ENCODE measurements at regions not wholly inside any gene's neighbourhood (a gene's known extent, or its start where the extent isn't known, plus 50 kb on each side); places are given as distances from the start of the nearest gene placed in this dataset.

DNA sequence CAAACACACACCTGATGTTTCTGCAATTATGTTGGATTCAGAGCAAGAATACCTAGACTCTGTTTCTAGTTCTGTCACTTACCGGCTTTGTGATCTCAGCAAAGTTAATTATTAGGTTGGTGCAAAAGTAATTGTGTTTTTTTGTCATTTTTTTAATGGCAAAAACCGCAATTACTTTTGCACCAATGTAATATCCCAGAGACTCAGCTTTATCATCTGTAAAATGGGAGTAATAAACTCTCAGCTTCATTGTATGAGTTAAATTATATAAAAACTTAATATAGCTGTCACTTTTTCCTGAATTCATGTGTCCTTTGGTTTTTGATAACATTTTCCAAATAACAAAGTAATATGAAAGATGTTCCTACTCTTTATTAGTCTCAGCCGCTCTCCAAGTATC is 251.7 kb downstream of the TRIB2 start:
- no peak overlapping the region for H3K4me3 ChIP-seq (ENCODE audit: low read depth in 1 of 2, low read length in 2 of 2)
- no peak for TF ChIP-seq EZH2 (IDR thresholded peaks at IDR 0.05; ENCODE audit: borderline replicate concordance, low read depth, low read length, severe bottlenecking)
- TF ChIP-seq, protein P1, sequence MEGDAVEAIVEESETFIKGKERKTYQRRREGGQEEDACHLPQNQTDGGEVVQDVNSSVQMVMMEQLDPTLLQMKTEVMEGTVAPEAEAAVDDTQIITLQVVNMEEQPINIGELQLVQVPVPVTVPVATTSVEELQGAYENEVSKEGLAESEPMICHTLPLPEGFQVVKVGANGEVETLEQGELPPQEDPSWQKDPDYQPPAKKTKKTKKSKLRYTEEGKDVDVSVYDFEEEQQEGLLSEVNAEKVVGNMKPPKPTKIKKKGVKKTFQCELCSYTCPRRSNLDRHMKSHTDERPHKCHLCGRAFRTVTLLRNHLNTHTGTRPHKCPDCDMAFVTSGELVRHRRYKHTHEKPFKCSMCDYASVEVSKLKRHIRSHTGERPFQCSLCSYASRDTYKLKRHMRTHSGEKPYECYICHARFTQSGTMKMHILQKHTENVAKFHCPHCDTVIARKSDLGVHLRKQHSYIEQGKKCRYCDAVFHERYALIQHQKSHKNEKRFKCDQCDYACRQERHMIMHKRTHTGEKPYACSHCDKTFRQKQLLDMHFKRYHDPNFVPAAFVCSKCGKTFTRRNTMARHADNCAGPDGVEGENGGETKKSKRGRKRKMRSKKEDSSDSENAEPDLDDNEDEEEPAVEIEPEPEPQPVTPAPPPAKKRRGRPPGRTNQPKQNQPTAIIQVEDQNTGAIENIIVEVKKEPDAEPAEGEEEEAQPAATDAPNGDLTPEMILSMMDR (IDR thresholded peaks at IDR 0.05; ENCODE audit: borderline replicate concordance, extremely low read depth, low read length, poor library complexity, severe bottlenecking) = no peak
- no peak overlapping the region; the same call in 1 of the 2 replicates for H3K27ac ChIP-seq (ENCODE audit: low read length)

DNA sequence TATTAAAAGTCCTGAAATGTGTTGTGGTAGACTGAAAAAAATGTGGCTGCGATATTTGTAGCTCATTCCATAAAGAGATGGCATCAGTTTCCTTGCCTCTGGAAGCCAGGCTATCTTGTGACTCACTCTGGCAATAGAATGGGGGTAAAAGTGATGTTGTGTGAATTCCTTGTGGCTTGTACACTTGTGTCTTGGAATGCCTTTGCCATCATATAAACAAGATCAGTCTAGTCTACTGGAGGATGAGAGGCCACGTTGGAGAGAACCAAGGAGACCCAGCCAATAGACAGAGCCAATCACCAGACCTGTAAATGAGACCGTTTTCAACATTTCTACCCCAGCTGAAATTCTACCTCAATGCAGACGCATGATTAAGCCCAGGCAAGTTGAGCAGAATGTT is 254.1 kb downstream of the TRIB2 start:
- Histone ChIP-seq H4K20me1 (ENCODE audit: insufficient read depth, low read length) (no peaks in the 10 kb centered on the region), H3K27me3 (ENCODE audit: insufficient read depth, low read length, poor library complexity) (no peaks in the 10 kb centered on the region), H3K79me2 (ENCODE audit: insufficient read depth, low read length) (no peaks in the 10 kb centered on the region), H3K9ac (ENCODE audit: low read depth, low read length) (no peak overlapping the region), H3K4me1 (ENCODE audit: insufficient read depth, low read length) (peaks cover 26% of the 10 kb centered on the region), H3K4me2 (ENCODE audit: insufficient read depth, low read length) (no peak overlapping the region), H3K36me3 (ENCODE audit: insufficient read depth, low read length) (no peaks in the 10 kb centered on the region), H3K27ac (ENCODE audit: low read length) (no peak overlapping the region), H2AFZ (ENCODE audit: low read depth, low read length) (0 out of 2 replicates have a peak overlapping the region, but pooled peaks have one; percentile 8), H3K9me3 (ENCODE audit: insufficient read depth, low read length, severe bottlenecking) (peaks cover 4% of the 10 kb centered on the region), H3K4me3 (ENCODE audit: low read depth in 1 of 2, low read length in 2 of 2) (no peak overlapping the region)
- DNase-seq (no peak), ATAC-seq (ENCODE audit: insufficient read depth, low read depth) (no peak)
- TF ChIP-seq EZH2 (IDR thresholded peaks at IDR 0.05; ENCODE audit: borderline replicate concordance, low read depth, low read length, severe bottlenecking) = no peak
- TF ChIP-seq, protein P1 (IDR thresholded peaks at IDR 0.05; ENCODE audit: borderline replicate concordance, extremely low read depth, low read length, poor library complexity, severe bottlenecking) = no peak

More for the DNA sequence above, 251.7 kb downstream of the TRIB2 start:
- H3K79me2 ChIP-seq (ENCODE audit: insufficient read depth, low read length) = no peaks in the 10 kb centered on the region
- ATAC-seq (ENCODE audit: insufficient read depth, low read depth) = no peak
- H2AFZ ChIP-seq (ENCODE audit: low read depth, low read length) = no peak overlapping the region
- H4K20me1 ChIP-seq (ENCODE audit: insufficient read depth, low read length) = no peaks in the 10 kb centered on the region
- DNase-seq = no peak
- peaks cover 4% of the 10 kb centered on the region for H3K9me3 ChIP-seq (ENCODE audit: insufficient read depth, low read length, severe bottlenecking)
- H3K4me1 ChIP-seq (ENCODE audit: insufficient read depth, low read length) = peaks cover 42% of the 10 kb centered on the region
- no peak overlapping the region for H3K9ac ChIP-seq (ENCODE audit: low read depth, low read length)
- no peak overlapping the region for H3K4me2 ChIP-seq (ENCODE audit: insufficient read depth, low read length)
- H3K27me3 ChIP-seq (ENCODE audit: insufficient read depth, low read length, poor library complexity) = no peaks in the 10 kb centered on the region
- no peaks in the 10 kb centered on the region for H3K36me3 ChIP-seq (ENCODE audit: insufficient read depth, low read length)

DNA sequence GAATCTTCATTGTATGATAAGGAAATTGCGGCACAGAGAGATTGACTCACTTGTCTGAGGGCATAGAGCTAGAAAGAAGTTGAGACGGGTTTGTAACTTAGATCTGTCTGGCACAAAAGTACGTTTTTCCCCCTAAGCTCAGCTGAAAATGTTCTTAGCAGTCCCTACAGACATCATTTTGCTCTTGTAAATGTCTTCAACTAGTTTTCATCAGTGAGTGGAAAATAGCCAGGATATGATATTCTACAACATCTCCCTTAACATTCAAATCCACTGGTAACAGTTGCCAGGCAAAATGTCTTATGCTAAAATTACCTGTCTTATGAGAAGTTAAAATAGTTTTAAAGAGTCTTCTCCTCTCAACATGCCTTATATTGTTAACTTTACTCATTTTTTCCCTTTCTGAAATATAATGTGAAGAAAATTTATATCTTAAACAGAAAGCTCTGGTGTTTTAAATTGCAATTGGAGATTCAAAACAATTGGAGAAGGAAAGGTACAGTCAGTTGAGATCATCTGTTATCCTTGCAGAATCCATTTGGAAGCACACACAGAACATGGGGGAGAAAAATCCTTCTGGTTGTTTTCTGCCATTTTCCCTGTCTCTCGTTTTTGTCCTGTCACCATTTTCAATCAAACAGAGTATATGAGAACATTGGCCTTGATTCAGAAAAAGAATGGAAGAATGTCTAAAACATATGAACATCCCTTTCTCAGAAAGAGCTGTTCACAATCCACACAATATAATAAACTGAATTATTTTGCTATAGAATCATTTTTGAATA is 255.0 kb downstream of the TRIB2 start:
- no peaks in the 10 kb centered on the region for H3K36me3 ChIP-seq (ENCODE audit: insufficient read depth, low read length)
- TF ChIP-seq, protein P1 (IDR thresholded peaks at IDR 0.05; ENCODE audit: borderline replicate concordance, extremely low read depth, low read length, poor library complexity, severe bottlenecking) = no peak
- TF ChIP-seq EZH2 (IDR thresholded peaks at IDR 0.05; ENCODE audit: borderline replicate concordance, low read depth, low read length, severe bottlenecking) = no peak
- H3K27me3 ChIP-seq (ENCODE audit: insufficient read depth, low read length, poor library complexity) = no peaks in the 10 kb centered on the region
- no peak overlapping the region for H3K4me3 ChIP-seq (ENCODE audit: low read depth in 1 of 2, low read length in 2 of 2)
- DNase-seq = no peak
- H4K20me1 ChIP-seq (ENCODE audit: insufficient read depth, low read length) = no peaks in the 10 kb centered on the region
- H3K79me2 ChIP-seq (ENCODE audit: insufficient read depth, low read length) = no peaks in the 10 kb centered on the region
- peaks cover 4% of the 10 kb centered on the region for H3K9me3 ChIP-seq (ENCODE audit: insufficient read depth, low read length, severe bottlenecking)
- no peak overlapping the region for H2AFZ ChIP-seq (ENCODE audit: low read depth, low read length)
- H3K27ac ChIP-seq (ENCODE audit: low read length) = no peak overlapping the region
- no peak for ATAC-seq (ENCODE audit: insufficient read depth, low read depth)
- H3K4me1 ChIP-seq (ENCODE audit: insufficient read depth, low read length) = peaks cover 17% of the 10 kb centered on the region
- H3K4me2 ChIP-seq (ENCODE audit: insufficient read depth, low read length) = no peak overlapping the region
- H3K9ac ChIP-seq (ENCODE audit: low read depth, low read length) = no peak overlapping the region
